A549 (cell line): ENCODE measurements at regions not wholly inside any gene's neighbourhood (a gene's known extent, or its start where the extent isn't known, plus 50 kb on each side); places are given as distances from the start of the nearest gene placed in this dataset.

Experiments used
- BHLHE40 ChIP-seq: IDR thresholded peaks from 2 replicates; pipeline ENCODE4 v1.6.1; 2012; ENCODE audit warnings: low read depth, low read length, inconsistent platforms
- CEBPB ChIP-seq, 2 experiments: fragments of >200 bp in 1 of 2; sonication (Bioruptor Twin) in 1 of 2; formaldehyde crosslinking in 1 of 2; IDR thresholded peaks; 2 replicates each; pipeline ENCODE4 v1.6.1; 2012 to 2016
- CHD4 ChIP-seq: fragments of 200-600 bp; sonication (generic); IDR thresholded peaks from 2 replicates; pipeline ENCODE4 v1.6.1; 2016; ENCODE audit warnings: antibody characterized with exemption, mild to moderate bottlenecking, borderline replicate concordance
- GATA3 ChIP-seq: IDR thresholded peaks from 2 replicates; pipeline ENCODE4 v1.6.1; 2012; ENCODE audit warnings: borderline replicate concordance
- JUN ChIP-seq, 2 experiments: fragments of >200 bp; sonication (Bioruptor Twin); formaldehyde crosslinking; IDR thresholded peaks; 2 replicates in 1 of 2; 3 replicates in 1 of 2; pipeline ENCODE4 v1.6.1; 2016 to 2017
- POLR2AphosphoS2 ChIP-seq: conservative IDR thresholded peaks from 2 replicates; pipeline ENCODE4 v1.6.1; 2012; ENCODE audit warnings: low read length, improper control_type of control experiment, inconsistent platforms
- SREBF2 ChIP-seq: fragments of 450-650 bp; IDR thresholded peaks from 2 replicates; pipeline ENCODE4 v1.6.1; 2014; ENCODE audit warnings: mild to moderate bottlenecking, moderate library complexity
- TP53 ChIP-seq: fragments of 250-450 bp; sonication (Bioruptor Pico); IDR thresholded peaks from 2 replicates; pipeline ENCODE4 v1.5.0; 2021; ENCODE audit warnings: mild to moderate bottlenecking, moderate library complexity
- TF ChIP-seq, protein P1 (sequence below): fragments of >200 bp; sonication (Bioruptor Twin); formaldehyde crosslinking; IDR thresholded peaks from 3 replicates; pipeline ENCODE4 v1.5.1; 2016
- TF ChIP-seq, protein P2 (sequence below): IDR thresholded peaks from 2 replicates; pipeline ENCODE4 v1.6.1; 2012
- TF ChIP-seq, protein P3 (sequence below): fragments of 450-650 bp; IDR thresholded peaks from 2 replicates; pipeline ENCODE4 v1.6.1; 2014; ENCODE audit warnings: antibody characterized with exemption

DNA sequence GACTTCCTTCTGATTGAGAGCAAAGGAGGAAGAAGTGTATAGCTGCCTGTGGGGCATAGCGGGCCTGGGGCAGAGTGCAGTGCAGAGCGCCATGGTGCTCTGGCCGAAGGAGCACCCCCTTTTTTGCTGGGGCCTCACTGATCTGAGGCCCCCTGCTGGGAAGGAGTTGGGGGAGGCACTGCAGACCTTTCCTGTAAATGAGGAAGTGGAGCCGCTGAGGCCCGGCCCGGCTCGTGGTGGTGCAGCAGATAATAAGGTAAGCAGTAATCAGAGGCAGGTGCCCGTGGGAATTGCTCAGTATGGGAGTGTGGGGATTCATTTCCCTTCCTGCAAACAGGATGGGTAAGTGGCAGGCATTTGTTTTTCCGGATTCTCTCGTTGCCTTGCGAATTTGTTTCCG is 373.7 kb upstream of the MKI67 start:
- TF ChIP-seq JUN (IDR thresholded peaks at IDR 0.05) (no peak), POLR2AphosphoS2 (no peak), BHLHE40 (no peak), TP53 (CRISPR knock-in tag) (no peak), GATA3 (no peak), SREBF2 (no peak), CHD4 (no peak), CEBPB (IDR thresholded peaks at IDR 0.05) (no peak)
- TF ChIP-seq, protein P1, sequence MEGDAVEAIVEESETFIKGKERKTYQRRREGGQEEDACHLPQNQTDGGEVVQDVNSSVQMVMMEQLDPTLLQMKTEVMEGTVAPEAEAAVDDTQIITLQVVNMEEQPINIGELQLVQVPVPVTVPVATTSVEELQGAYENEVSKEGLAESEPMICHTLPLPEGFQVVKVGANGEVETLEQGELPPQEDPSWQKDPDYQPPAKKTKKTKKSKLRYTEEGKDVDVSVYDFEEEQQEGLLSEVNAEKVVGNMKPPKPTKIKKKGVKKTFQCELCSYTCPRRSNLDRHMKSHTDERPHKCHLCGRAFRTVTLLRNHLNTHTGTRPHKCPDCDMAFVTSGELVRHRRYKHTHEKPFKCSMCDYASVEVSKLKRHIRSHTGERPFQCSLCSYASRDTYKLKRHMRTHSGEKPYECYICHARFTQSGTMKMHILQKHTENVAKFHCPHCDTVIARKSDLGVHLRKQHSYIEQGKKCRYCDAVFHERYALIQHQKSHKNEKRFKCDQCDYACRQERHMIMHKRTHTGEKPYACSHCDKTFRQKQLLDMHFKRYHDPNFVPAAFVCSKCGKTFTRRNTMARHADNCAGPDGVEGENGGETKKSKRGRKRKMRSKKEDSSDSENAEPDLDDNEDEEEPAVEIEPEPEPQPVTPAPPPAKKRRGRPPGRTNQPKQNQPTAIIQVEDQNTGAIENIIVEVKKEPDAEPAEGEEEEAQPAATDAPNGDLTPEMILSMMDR: no peak
- TF ChIP-seq, protein P2, sequence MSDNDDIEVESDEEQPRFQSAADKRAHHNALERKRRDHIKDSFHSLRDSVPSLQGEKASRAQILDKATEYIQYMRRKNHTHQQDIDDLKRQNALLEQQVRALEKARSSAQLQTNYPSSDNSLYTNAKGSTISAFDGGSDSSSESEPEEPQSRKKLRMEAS: no peak
- TF ChIP-seq, protein P3, sequence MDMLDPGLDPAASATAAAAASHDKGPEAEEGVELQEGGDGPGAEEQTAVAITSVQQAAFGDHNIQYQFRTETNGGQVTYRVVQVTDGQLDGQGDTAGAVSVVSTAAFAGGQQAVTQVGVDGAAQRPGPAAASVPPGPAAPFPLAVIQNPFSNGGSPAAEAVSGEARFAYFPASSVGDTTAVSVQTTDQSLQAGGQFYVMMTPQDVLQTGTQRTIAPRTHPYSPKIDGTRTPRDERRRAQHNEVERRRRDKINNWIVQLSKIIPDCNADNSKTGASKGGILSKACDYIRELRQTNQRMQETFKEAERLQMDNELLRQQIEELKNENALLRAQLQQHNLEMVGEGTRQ: no peak
